Tibial nerve (tissue), 3 donors: ENCODE measurements at regions not wholly inside any gene's neighbourhood (a gene's known extent, or its start where the extent isn't known, plus 50 kb on each side); places are given as distances from the start of the nearest gene placed in this dataset.

Experiments
- POLR2A ChIP-seq, 2 donors: fragments of 450-650 bp; IDR thresholded peaks; one replicate each; pipeline ENCODE4 v1.6.1; 2017; ENCODE audit warnings: antibody characterized with exemption in 2 of 2, mild to moderate bottlenecking in 2 of 2, moderate library complexity in 2 of 2
- TF ChIP-seq, protein P1 (sequence below), 5 experiments: fragments of 200-600 bp in 3 of 5; fragments of 450-650 bp in 2 of 5; sonication (generic) in 3 of 5; IDR thresholded peaks; one replicate each; pipeline ENCODE4 v1.5.1; 2016 to 2019; ENCODE audit warnings: antibody characterized with exemption in 5 of 5, mild to moderate bottlenecking in 3 of 5, moderate library complexity in 2 of 5

DNA sequence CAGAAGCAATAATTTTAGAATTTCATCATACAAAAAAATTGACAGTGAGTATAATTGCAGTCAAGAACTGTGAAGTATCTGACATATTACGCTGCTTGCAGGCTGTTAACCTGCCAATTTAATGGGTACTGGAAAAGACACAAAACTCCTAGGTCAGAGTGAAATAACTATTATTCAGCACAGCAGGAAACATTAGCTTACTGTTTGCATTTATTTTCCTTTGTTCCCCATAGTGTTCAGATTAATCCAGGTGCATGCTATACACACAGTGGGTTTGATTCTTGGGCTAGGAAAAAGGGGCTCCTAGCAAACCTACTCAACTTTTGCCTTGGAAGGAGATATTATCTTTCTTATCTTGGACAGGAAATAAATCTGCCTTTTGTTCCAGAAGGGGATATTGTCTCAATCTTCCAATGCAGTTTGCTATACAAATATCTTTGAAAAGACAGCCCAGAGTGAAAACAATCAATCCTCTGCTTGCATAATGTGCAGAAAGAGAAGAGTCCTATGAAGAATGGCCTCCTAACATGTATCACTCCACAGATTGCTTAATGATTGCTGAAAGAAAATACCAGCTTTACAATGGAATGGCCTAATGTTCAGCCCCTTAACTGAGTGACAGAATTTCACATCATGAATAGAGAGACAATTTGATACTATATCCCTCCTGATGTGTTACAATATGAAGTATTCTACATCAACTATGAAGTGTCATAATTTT lies 443.4 kb downstream of the TBC1D4 start:
- TF ChIP-seq POLR2A (IDR thresholded peaks at IDR 0.05) = no peak
- TF ChIP-seq, protein P1, sequence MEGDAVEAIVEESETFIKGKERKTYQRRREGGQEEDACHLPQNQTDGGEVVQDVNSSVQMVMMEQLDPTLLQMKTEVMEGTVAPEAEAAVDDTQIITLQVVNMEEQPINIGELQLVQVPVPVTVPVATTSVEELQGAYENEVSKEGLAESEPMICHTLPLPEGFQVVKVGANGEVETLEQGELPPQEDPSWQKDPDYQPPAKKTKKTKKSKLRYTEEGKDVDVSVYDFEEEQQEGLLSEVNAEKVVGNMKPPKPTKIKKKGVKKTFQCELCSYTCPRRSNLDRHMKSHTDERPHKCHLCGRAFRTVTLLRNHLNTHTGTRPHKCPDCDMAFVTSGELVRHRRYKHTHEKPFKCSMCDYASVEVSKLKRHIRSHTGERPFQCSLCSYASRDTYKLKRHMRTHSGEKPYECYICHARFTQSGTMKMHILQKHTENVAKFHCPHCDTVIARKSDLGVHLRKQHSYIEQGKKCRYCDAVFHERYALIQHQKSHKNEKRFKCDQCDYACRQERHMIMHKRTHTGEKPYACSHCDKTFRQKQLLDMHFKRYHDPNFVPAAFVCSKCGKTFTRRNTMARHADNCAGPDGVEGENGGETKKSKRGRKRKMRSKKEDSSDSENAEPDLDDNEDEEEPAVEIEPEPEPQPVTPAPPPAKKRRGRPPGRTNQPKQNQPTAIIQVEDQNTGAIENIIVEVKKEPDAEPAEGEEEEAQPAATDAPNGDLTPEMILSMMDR (IDR thresholded peaks at IDR 0.05) = no peak
